Trophoblast cell (in vitro differentiated cells and primary cell): ENCODE measurements at regions not wholly inside any gene's neighbourhood (a gene's known extent, or its start where the extent isn't known, plus 50 kb on each side); places are given as distances from the start of the nearest gene placed in this dataset.

ENCODE experiments used
- DNase-seq, 2 donors: peaks; one replicate each; pipeline ENCODE4 v3.0.0-alpha.2; 2016
- H2AFZ ChIP-seq: 2 replicates; pipeline ENCODE4 v1.6.1; 2013; ENCODE audit warnings: low read length, moderate library complexity, mild to moderate bottlenecking; ENCODE audit not compliant: insufficient read depth, poor library complexity
- H2AK5ac ChIP-seq: 2 replicates; pipeline ENCODE4 v1.6.1; 2013; ENCODE audit warnings: mild to moderate bottlenecking, low read length
- H2BK120ac ChIP-seq: 2 replicates; pipeline ENCODE4 v1.6.1; 2013; ENCODE audit warnings: low read length, mild to moderate bottlenecking, moderate library complexity; ENCODE audit not compliant: insufficient read depth, poor library complexity
- H2BK12ac ChIP-seq: 2 replicates; pipeline ENCODE4 v1.6.1; 2013; ENCODE audit warnings: mild to moderate bottlenecking, low read length, moderate library complexity
- H2BK5ac ChIP-seq: 2 replicates; pipeline ENCODE4 v1.6.1; 2013; ENCODE audit warnings: low read length, low read depth, moderate library complexity, mild to moderate bottlenecking; ENCODE audit not compliant: poor library complexity
- H3K14ac ChIP-seq: 2 replicates; pipeline ENCODE4 v1.6.1; 2013; ENCODE audit warnings: mild to moderate bottlenecking, low read length
- H3K18ac ChIP-seq: 2 replicates; pipeline ENCODE4 v1.6.1; 2013; ENCODE audit warnings: mild to moderate bottlenecking, low read length
- H3K23ac ChIP-seq: 2 replicates; pipeline ENCODE4 v1.6.1; 2013; ENCODE audit warnings: low read length
- H3K27ac ChIP-seq: 2 replicates; pipeline ENCODE4 v1.5.1; 2013; ENCODE audit warnings: low read depth, mild to moderate bottlenecking, inconsistent platforms, low read length, moderate library complexity
- H3K27me3 ChIP-seq: 2 replicates; pipeline ENCODE4 v1.6.1; 2013; ENCODE audit warnings: inconsistent platforms, mild to moderate bottlenecking, low read length, moderate library complexity; ENCODE audit not compliant: insufficient read depth
- H3K36me3 ChIP-seq, 2 experiments: 1 replicate in 1 of 2; 2 replicates in 1 of 2; pipeline ENCODE4 v1.6.1; 2013; ENCODE audit warnings: low read length in 2 of 2, mild to moderate bottlenecking in 2 of 2, moderate library complexity in 1 of 2; ENCODE audit not compliant: insufficient read depth in 2 of 2, control insufficient read depth in 1 of 2
- H3K4ac ChIP-seq: 2 replicates; pipeline ENCODE4 v1.6.1; 2013; ENCODE audit warnings: low read depth, mild to moderate bottlenecking, low read length, moderate library complexity
- H3K4me1 ChIP-seq, 2 experiments: 1 replicate in 1 of 2; 2 replicates in 1 of 2; pipeline ENCODE4 v1.6.1; 2013; ENCODE audit warnings: low read length in 2 of 2, mild to moderate bottlenecking in 2 of 2, moderate library complexity in 1 of 2; ENCODE audit not compliant: insufficient read depth in 2 of 2, control insufficient read depth in 1 of 2
- H3K4me2 ChIP-seq: 2 replicates; pipeline ENCODE4 v1.6.1; 2013; ENCODE audit warnings: inconsistent platforms, mild to moderate bottlenecking, low read length, moderate library complexity
- H3K4me3 ChIP-seq: 2 replicates; pipeline ENCODE4 v1.5.1; 2013; ENCODE audit warnings: mild to moderate bottlenecking, low read depth, low read length, inconsistent platforms
- H3K79me1 ChIP-seq: one replicate; pipeline ENCODE4 v1.6.1; 2013; ENCODE audit warnings: low read length
- H3K79me2 ChIP-seq: 2 replicates; pipeline ENCODE4 v1.6.1; 2013; ENCODE audit warnings: low read length, mild to moderate bottlenecking; ENCODE audit not compliant: control insufficient read depth, insufficient read depth, poor library complexity
- H3K9ac ChIP-seq: 2 replicates; pipeline ENCODE4 v1.6.1; 2013; ENCODE audit warnings: mild to moderate bottlenecking, low read length
- H3K9me3 ChIP-seq: 2 replicates; pipeline ENCODE4 v1.6.1; 2013; ENCODE audit warnings: low read depth, mild to moderate bottlenecking, control low read depth, inconsistent platforms, low read length; ENCODE audit not compliant: insufficient read depth
- H4K12ac ChIP-seq: 2 replicates; pipeline ENCODE4 v1.6.1; 2013; ENCODE audit warnings: low read depth, mild to moderate bottlenecking, low read length, moderate library complexity
- H4K8ac ChIP-seq: 2 replicates; pipeline ENCODE4 v1.6.1; 2013; ENCODE audit warnings: low read depth, mild to moderate bottlenecking, low read length, moderate library complexity
- H4K91ac ChIP-seq: one replicate; pipeline ENCODE4 v1.6.1; 2013; ENCODE audit warnings: low read depth, mild to moderate bottlenecking, low read length, moderate library complexity
- WGBS: extraction: QIAGEN DNeasy Blood & Tissue Kit; methylation state at CpG from one replicate; pipeline ENCODE4 v1.1.7; 2013; ENCODE audit warnings: missing lambda C conversion rate; ENCODE audit not compliant: insufficient read length, insufficient coverage; ENCODE audit errors: extremely low coverage; 5-methylcytosine and 5-hydroxymethylcytosine counted together

DNA sequence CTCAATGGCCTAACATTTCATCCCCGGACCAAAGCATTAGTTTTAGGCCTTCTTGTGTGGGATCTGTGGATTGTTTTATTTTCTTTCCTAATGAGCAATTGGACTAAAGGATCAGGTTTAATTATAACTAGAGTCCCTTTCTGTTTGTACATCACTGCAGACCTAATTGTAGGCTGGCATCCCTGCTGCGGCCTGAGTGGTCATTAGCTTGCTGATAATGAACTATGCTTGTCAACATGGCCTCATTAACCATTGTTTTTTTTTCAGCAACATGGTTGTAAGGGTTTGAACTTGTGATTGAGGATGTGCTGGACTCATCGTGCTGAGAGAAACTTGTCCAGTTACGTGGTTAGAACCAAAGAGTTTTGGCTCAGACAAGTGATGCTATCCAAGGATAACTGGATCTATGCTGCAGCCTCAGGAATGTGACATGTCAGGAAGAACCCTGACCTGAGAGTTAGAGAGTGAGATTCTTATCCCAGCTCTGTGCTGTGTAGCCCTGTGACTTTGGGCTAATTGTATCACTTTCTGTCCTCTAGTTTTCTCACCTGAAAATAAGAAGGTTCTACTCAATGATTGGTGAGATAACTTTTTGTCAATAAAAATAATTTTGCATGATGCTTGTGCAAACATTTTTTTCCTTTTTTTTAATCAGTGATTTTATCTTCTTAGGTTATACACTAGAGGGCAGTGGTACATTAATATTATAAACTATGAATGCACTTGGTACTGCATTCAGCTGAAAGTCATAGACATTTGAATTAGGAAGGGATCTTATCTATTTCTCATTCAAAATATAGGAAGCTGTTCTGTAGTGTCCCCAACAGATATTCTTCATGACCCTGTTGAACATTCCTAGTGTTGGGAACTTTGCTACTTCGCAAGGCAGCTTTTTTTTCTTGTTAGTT is 140.9 kb downstream of the RNF144B start:
- Histone ChIP-seq H4K12ac (no peak overlapping the region), H3K4me1 (no peaks in the 10 kb centered on the region)
- WGBS: no CpG with 5 or more reads among the region's 5 CpGs

GRCh38 chr6:18530201-18530600 is 143.1 kb downstream of the RNF144B start:
- Histone ChIP-seq H3K36me3 (no peaks in the 10 kb centered on the region), H3K23ac (no peak overlapping the region), H2BK5ac (no peak overlapping the region), H3K79me2 (no peaks in the 10 kb centered on the region), H3K4me2 (no peak overlapping the region), H3K27ac (no peak overlapping the region), H2AFZ (no peak overlapping the region), H3K18ac (no peak overlapping the region), H3K4me1 (peaks cover 0 to 2% of the 10 kb centered on the region in 2 experiments), H3K79me1 (no peaks in the 10 kb centered on the region), H4K91ac (no peak overlapping the region), H3K9ac (no peak overlapping the region), H4K8ac (no peak overlapping the region), H2BK120ac (no peak overlapping the region), H3K4me3 (no peak overlapping the region), H2AK5ac (no peak overlapping the region), H4K12ac (no peak overlapping the region), H2BK12ac (no peak overlapping the region), H3K4ac (no peak overlapping the region), H3K9me3 (no peaks in the 10 kb centered on the region), H3K14ac (no peak overlapping the region), H3K27me3 (no peaks in the 10 kb centered on the region)
- DNase-seq: no peak
- no CpG with 5 or more reads among the region's 1 CpG for WGBS

More for the DNA sequence above, 140.9 kb downstream of the RNF144B start:
- H3K4ac ChIP-seq: no peak overlapping the region
- no peaks in the 10 kb centered on the region for H3K79me1 ChIP-seq
- no peak overlapping the region for H3K9ac ChIP-seq
- no peak overlapping the region for H3K14ac ChIP-seq
- no peak overlapping the region for H2BK12ac ChIP-seq
- H3K23ac ChIP-seq: no peak overlapping the region
- H2BK5ac ChIP-seq: no peak overlapping the region
- no peak overlapping the region for H4K8ac ChIP-seq
- H3K27ac ChIP-seq: no peak overlapping the region
- H3K18ac ChIP-seq: no peak overlapping the region
- DNase-seq: peak in 1 of 2 donors; percentile 11
- H3K36me3 ChIP-seq: no peaks in the 10 kb centered on the region
- H3K9me3 ChIP-seq: no peaks in the 10 kb centered on the region
- H2BK120ac ChIP-seq: no peak overlapping the region
- no peak overlapping the region for H2AFZ ChIP-seq
- H3K4me3 ChIP-seq: no peak overlapping the region
- no peak overlapping the region for H4K91ac ChIP-seq
- no peak overlapping the region for H3K4me2 ChIP-seq
- no peak overlapping the region for H2AK5ac ChIP-seq
- H3K79me2 ChIP-seq: no peaks in the 10 kb centered on the region
- H3K27me3 ChIP-seq: no peaks in the 10 kb centered on the region

DNA sequence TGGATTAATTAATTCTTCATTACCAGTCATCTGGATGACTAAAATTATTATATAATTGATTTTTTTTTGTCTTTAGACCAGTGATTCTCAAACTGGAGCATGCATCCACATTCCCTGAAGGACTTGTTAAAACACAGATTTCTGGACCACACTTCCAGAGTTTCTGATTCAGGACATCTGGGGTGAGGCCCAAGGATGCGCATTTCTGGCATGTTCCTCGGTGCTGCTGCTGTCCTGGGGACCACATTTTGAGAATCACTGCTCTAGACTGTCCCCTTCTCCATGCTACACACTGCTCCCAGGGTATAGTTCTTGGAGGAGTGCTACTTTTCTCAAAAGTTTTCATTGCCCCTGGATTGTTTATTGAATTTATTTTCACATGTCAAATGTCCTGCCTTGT is 145.0 kb downstream of the RNF144B start:
- H3K9me3 ChIP-seq: no peaks in the 10 kb centered on the region
- no peak overlapping the region for H3K4me2 ChIP-seq
- H2AFZ ChIP-seq: no peak overlapping the region
- H3K36me3 ChIP-seq: no peaks in the 10 kb centered on the region
- no peak overlapping the region for H4K8ac ChIP-seq
- H3K4me3 ChIP-seq: no peak overlapping the region
- H2BK12ac ChIP-seq: no peak overlapping the region
- H3K9ac ChIP-seq: no peak overlapping the region
- H4K91ac ChIP-seq: no peak overlapping the region
- no peak overlapping the region for H4K12ac ChIP-seq
- no peaks in the 10 kb centered on the region for H3K27me3 ChIP-seq
- no peaks in the 10 kb centered on the region for H3K79me1 ChIP-seq
- no peak overlapping the region for H3K14ac ChIP-seq
- no peak overlapping the region for H2AK5ac ChIP-seq
- no peak overlapping the region for H3K18ac ChIP-seq
- H3K79me2 ChIP-seq: no peaks in the 10 kb centered on the region
- H3K4ac ChIP-seq: no peak overlapping the region
- WGBS: no CpG with 5 or more reads among the region's 2 CpGs
- H3K23ac ChIP-seq: no peak overlapping the region
- DNase-seq: no peak
- no peak overlapping the region for H2BK5ac ChIP-seq
- H2BK120ac ChIP-seq: no peak overlapping the region
- H3K27ac ChIP-seq: no peak overlapping the region
- H3K4me1 ChIP-seq: peaks cover 0 to 2% of the 10 kb centered on the region in 2 experiments

- Histone ChIP-seq H3K4ac (no peak overlapping the region), H3K4me1 (peaks cover 0 to 2% of the 10 kb centered on the region in 2 experiments), H3K79me2 (no peaks in the 10 kb centered on the region), H4K91ac (no peak overlapping the region), H3K9me3 (no peaks in the 10 kb centered on the region), H3K4me2 (no peak overlapping the region), H3K4me3 (no peak overlapping the region), H2BK12ac (no peak overlapping the region), H3K14ac (no peak overlapping the region), H3K18ac (no peak overlapping the region), H3K27ac (no peak overlapping the region), H2AFZ (no peak overlapping the region), H3K79me1 (no peaks in the 10 kb centered on the region), H2BK120ac (no peak overlapping the region), H2BK5ac (no peak overlapping the region), H4K12ac (no peak overlapping the region), H4K8ac (no peak overlapping the region), H3K36me3 (no peaks in the 10 kb centered on the region), H3K23ac (no peak overlapping the region), H3K9ac (no peak overlapping the region), H3K27me3 (no peaks in the 10 kb centered on the region), H2AK5ac (no peak overlapping the region)
- WGBS: no CpG with 5 or more reads among the region's 5 CpGs
- peak in 1 of 2 donors; percentile 31 for DNase-seq
These were observed 146.6 kb downstream of the RNF144B start for GRCh38 chr6:18533793-18534192.
